ENCODE measurements at regions not wholly inside any gene's neighbourhood (a gene's known extent, or its start where the extent isn't known, plus 50 kb on each side); places are given as distances from the start of the nearest gene placed in this dataset.

- no peaks in the 10 kb centered on the region for H3K4me1 ChIP-seq
- no peak for DNase-seq (ENCODE audit: extremely low spot score in 2 of 2)
- no peak overlapping the region for H3K27ac ChIP-seq
- TF ChIP-seq CTCF (IDR thresholded peaks at IDR 0.05) (no peak), POLR2A (IDR thresholded peaks at IDR 0.05) (no peak), POLR2AphosphoS5 (IDR thresholded peaks at IDR 0.05; ENCODE audit: insufficient read depth in 1 of 2, low read depth in 1 of 2) (no peak)
- no peaks in the 10 kb centered on the region for H3K27me3 ChIP-seq
- intact Hi-C loops (cut with DNase I) = no loop called here
- H3K4me3 ChIP-seq = peak overlapping the region; percentile 6 to 27
- no peaks in the 10 kb centered on the region for H3K36me3 ChIP-seq
- no peaks in the 10 kb centered on the region for H3K9me3 ChIP-seq
Observed at GRCh38 chr20:6533761-6534479, 233.6 kb upstream of the BMP2 start.

GRCh38 chr20:6533351-6533750 is 234.1 kb upstream of the BMP2 start:
- intact Hi-C loops (cut with DNase I) = no loop called here
- Histone ChIP-seq H3K36me3 (no peaks in the 10 kb centered on the region), H3K27ac (no peak overlapping the region), H3K27me3 (no peaks in the 10 kb centered on the region), H3K4me3 (no peak overlapping the region), H3K4me1 (no peaks in the 10 kb centered on the region), H3K9me3 (no peaks in the 10 kb centered on the region)
- TF ChIP-seq POLR2A (IDR thresholded peaks at IDR 0.05) (no peak), CTCF (IDR thresholded peaks at IDR 0.05) (no peak), POLR2AphosphoS5 (IDR thresholded peaks at IDR 0.05; ENCODE audit: insufficient read depth in 1 of 2, low read depth in 1 of 2) (no peak)
- no peak for DNase-seq (ENCODE audit: extremely low spot score in 2 of 2)

GRCh38 chr20:6530779-6531315 is 236.6 kb upstream of the BMP2 start:
- intact Hi-C loops (cut with DNase I) = no loop called here
- TF ChIP-seq CTCF (IDR thresholded peaks at IDR 0.05) (no peak), POLR2A (IDR thresholded peaks at IDR 0.05) (no peak), POLR2AphosphoS5 (IDR thresholded peaks at IDR 0.05; ENCODE audit: insufficient read depth in 1 of 2, low read depth in 1 of 2) (no peak)

GRCh38 chr20:6530254-6530653 is 237.2 kb upstream of the BMP2 start:
- TF ChIP-seq POLR2A (IDR thresholded peaks at IDR 0.05) = no peak
- TF ChIP-seq POLR2AphosphoS5 (IDR thresholded peaks at IDR 0.05; ENCODE audit: insufficient read depth in 1 of 2, low read depth in 1 of 2) = no peak
- TF ChIP-seq CTCF (IDR thresholded peaks at IDR 0.05) = no peak
- Histone ChIP-seq H3K4me1 (no peaks in the 10 kb centered on the region), H3K36me3 (no peaks in the 10 kb centered on the region), H3K9me3 (no peaks in the 10 kb centered on the region), H3K27ac (no peak overlapping the region), H3K27me3 (no peaks in the 10 kb centered on the region), H3K4me3 (no peak overlapping the region)
- intact Hi-C loops (cut with DNase I) = no loop called here
- no peak for DNase-seq (ENCODE audit: extremely low spot score in 2 of 2)

More at GRCh38 chr20:6530779-6531315, 236.6 kb upstream of the BMP2 start:
- Histone ChIP-seq H3K4me3 (no peak overlapping the region), H3K27me3 (no peaks in the 10 kb centered on the region), H3K36me3 (no peaks in the 10 kb centered on the region), H3K4me1 (no peaks in the 10 kb centered on the region), H3K9me3 (no peaks in the 10 kb centered on the region), H3K27ac (no peak overlapping the region)
- DNase-seq (ENCODE audit: extremely low spot score in 2 of 2) = no peak

All from vagina (tissue), 2 donors.